ENCODE measurements at regions not wholly inside any gene's neighbourhood (a gene's known extent, or its start where the extent isn't known, plus 50 kb on each side); places are given as distances from the start of the nearest gene placed in this dataset.
"Not testable (repeated sequence)": the region's sequence is repeated elsewhere in the genome, so short reads cannot be mapped to it uniquely, and the experiment has no call there.

GRCh38 chr13:111064661-111065060, 50.4 kb upstream of the ARHGEF7 start:
- DNase-seq (ENCODE audit: insufficient read length) (no peak), FAIRE-seq (no peak)
- TF ChIP-seq POLR2AphosphoS5 (IDR thresholded peaks at IDR 0.05; ENCODE audit: low read depth, low read length) (no peak), POLR2A (IDR thresholded peaks at IDR 0.05; ENCODE audit: low read depth, low read length) (no peak), TAF1 (IDR thresholded peaks at IDR 0.05; ENCODE audit: borderline replicate concordance, low read depth, low read length) (no peak)

DNA sequence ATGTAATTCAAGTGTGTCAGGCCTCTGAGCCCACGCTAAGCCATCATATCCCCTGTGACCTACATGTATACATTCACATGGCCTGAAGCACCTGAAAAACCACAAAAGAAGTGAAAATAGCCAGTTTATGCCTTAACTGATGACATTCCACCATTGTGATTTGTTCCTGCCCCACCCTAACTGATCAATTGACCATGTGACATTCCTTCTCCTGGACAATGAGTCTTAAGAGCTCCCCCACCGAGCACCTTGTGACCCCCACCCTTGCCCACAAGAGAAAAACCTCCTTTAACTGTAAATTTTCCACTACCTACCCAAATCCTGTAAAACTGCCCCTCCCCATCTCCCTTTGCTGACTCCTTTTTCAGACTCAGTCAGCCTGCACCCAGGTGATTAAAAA, 52.1 kb upstream of the ARHGEF7 start:
- TF ChIP-seq TAF1 (IDR thresholded peaks at IDR 0.05; ENCODE audit: borderline replicate concordance, low read depth, low read length), result no peak
- no peak for TF ChIP-seq POLR2A (IDR thresholded peaks at IDR 0.05; ENCODE audit: low read depth, low read length)
- no peak for TF ChIP-seq POLR2AphosphoS5 (IDR thresholded peaks at IDR 0.05; ENCODE audit: low read depth, low read length)
- FAIRE-seq (no peak), DNase-seq (ENCODE audit: insufficient read length) (no peak)

- no peak for DNase-seq (ENCODE audit: insufficient read length)
- TF ChIP-seq POLR2A (IDR thresholded peaks at IDR 0.05; ENCODE audit: low read depth, low read length) (no peak), TAF1 (IDR thresholded peaks at IDR 0.05; ENCODE audit: borderline replicate concordance, low read depth, low read length) (no peak), POLR2AphosphoS5 (IDR thresholded peaks at IDR 0.05; ENCODE audit: low read depth, low read length) (no peak)
- no peak for FAIRE-seq
Observed at GRCh38 chr13:111062305-111062704, 52.8 kb upstream of the ARHGEF7 start.

GRCh38 chr13:111061358-111062045, 53.6 kb upstream of the ARHGEF7 start:
- DNase-seq (ENCODE audit: insufficient read length), result no peak
- TF ChIP-seq POLR2A (IDR thresholded peaks at IDR 0.05; ENCODE audit: low read depth, low read length) (no peak), POLR2AphosphoS5 (IDR thresholded peaks at IDR 0.05; ENCODE audit: low read depth, low read length) (no peak), TAF1 (IDR thresholded peaks at IDR 0.05; ENCODE audit: borderline replicate concordance, low read depth, low read length) (no peak)
- FAIRE-seq, result no peak

DNA sequence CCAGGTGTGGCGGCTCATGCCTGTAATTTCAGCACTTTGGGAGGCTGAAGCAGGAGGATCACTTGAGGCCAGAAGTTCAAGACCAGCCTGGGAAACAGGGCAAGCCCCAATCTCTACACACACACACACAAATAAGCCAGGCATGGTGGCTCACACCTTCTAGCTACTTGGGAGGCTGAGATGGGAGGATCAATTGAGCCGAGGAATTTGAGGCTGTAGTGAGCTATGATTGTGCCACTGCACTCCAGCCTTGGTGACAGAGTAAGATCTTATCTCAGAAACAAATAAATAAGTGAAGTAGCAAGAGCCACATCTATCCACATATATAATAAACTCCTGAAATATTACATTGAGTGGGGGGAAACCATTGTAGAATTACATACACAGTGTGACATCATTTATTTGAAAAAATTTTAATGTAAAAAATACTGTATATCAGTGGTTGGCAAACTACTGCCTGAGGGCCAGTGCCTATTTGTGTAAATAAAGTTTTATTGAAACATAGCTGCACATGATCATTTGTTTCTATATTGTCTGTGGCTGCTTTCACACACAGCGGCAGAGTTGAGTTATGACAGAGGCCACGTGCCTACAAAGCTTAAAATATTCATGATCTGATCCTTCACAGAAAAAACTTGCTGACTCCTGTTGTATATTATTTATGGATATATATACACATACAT, 54.7 kb upstream of the ARHGEF7 start:
- DNase-seq (ENCODE audit: insufficient read length) (no peak), FAIRE-seq (no peak)
- TF ChIP-seq TAF1 (IDR thresholded peaks at IDR 0.05; ENCODE audit: borderline replicate concordance, low read depth, low read length) (no peak), POLR2AphosphoS5 (IDR thresholded peaks at IDR 0.05; ENCODE audit: low read depth, low read length) (no peak), POLR2A (IDR thresholded peaks at IDR 0.05; ENCODE audit: low read depth, low read length) (no peak)

DNA sequence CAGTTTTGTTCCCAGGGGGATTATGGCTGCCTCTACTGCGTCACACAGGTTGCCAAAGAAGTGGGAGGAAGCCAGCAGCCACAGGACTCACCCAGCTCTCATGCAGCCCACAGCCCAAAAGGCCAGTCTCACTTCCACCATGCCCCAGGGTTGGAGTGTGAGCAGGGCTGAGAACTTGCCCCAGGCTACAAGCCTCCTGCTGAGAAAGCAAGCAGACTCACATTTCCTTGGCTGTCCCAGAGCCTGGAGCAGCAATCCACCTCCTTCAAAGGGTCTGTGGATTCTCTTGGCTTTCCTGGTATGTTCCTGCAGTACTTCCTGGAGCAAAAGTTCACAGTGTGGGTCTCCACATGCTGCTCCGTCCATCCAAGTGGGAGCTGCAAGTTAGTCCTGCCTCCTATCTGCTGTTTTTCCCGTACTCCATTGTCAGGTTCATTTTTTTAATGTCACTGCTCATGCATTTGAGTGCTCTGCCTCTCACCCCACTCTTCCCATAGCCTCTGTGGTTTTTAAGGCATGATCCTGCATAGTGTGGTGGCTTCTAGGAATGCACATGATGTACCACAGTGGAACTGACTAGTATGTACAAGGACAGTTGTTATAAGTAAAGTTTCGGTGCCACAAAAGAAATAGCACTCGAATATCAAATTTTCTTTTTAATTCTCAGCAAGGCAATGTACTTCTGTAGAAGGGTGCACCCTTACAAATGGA, 56.2 kb upstream of the ARHGEF7 start:
- no peak for FAIRE-seq
- TF ChIP-seq POLR2AphosphoS5 (IDR thresholded peaks at IDR 0.05; ENCODE audit: low read depth, low read length) (no peak), TAF1 (IDR thresholded peaks at IDR 0.05; ENCODE audit: borderline replicate concordance, low read depth, low read length) (no peak), POLR2A (IDR thresholded peaks at IDR 0.05; ENCODE audit: low read depth, low read length) (no peak)
- no peak for DNase-seq (ENCODE audit: insufficient read length)

- not testable (repeated sequence) for FAIRE-seq; DNase-seq (ENCODE audit: insufficient read length)
Observed at GRCh38 chr13:111058339-111058738, 56.8 kb upstream of the ARHGEF7 start.

GRCh38 chr13:111051726-111052232, 63.3 kb upstream of the ARHGEF7 start:
- not testable (repeated sequence) for FAIRE-seq; DNase-seq (ENCODE audit: insufficient read length)

DNA sequence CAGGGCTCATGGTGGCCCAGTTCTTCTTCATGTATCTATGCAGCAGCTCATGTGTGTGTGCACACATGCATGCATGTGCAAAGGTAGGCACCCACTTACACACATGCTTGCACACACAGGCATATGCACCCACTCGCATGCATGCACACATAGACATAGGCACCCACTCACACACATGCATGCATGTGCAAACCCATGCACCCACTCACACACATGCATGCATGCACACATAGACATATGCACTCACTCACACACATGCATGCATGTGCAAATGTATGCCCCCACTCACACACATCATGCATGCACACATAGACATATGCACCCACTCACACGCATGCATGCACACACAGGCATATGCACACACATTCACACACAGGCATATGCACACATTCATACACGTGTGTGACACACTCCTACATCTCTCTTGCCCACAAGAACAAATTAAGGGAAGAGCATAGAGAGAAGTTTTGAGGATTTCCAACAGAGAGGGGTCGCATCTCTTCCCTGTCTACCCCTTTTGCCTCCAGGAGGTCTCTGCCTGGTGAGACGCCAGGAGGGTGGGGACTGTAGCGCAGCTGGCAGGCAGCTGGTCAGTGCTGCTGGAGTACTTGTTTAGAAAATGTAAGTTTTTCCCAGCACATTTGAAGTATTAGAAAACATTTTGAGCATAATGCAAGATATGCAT, 63.9 kb upstream of the ARHGEF7 start:
- DNase-seq (ENCODE audit: insufficient read length) (no peak), FAIRE-seq (no peak)
- no peak for TF ChIP-seq POLR2AphosphoS5 (IDR thresholded peaks at IDR 0.05; ENCODE audit: low read depth, low read length)
- TF ChIP-seq TAF1 (IDR thresholded peaks at IDR 0.05; ENCODE audit: borderline replicate concordance, low read depth, low read length), result no peak
- TF ChIP-seq POLR2A (IDR thresholded peaks at IDR 0.05; ENCODE audit: low read depth, low read length), result no peak

DNA sequence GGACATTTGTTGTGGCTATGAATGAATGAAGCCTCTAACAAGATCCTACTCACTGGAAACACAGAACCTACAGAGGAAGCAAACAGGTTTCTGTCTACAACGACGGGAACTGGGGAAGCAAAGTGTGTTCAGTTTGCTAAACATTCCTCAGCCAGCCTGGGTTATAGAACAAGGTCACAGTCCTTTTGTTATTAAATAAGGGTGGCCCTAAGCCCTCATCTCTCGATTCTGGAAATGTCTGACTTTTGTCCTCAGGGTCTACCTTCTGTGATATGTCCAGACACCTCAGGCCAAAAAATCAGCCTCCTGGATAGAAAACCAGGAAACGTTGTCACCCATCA, 64.6 kb upstream of the ARHGEF7 start:
- no peak for FAIRE-seq
- no peak for DNase-seq (ENCODE audit: insufficient read length)
- TF ChIP-seq TAF1 (IDR thresholded peaks at IDR 0.05; ENCODE audit: borderline replicate concordance, low read depth, low read length) (no peak), POLR2AphosphoS5 (IDR thresholded peaks at IDR 0.05; ENCODE audit: low read depth, low read length) (no peak), POLR2A (IDR thresholded peaks at IDR 0.05; ENCODE audit: low read depth, low read length) (no peak)

- FAIRE-seq (no peak), DNase-seq (ENCODE audit: insufficient read length) (no peak)
- no peak for TF ChIP-seq POLR2A (IDR thresholded peaks at IDR 0.05; ENCODE audit: low read depth, low read length)
- TF ChIP-seq TAF1 (IDR thresholded peaks at IDR 0.05; ENCODE audit: borderline replicate concordance, low read depth, low read length), result no peak
Observed at GRCh38 chr13:111049791-111050538, 65.1 kb upstream of the ARHGEF7 start.
